ENCODE measurements at regions not wholly inside any gene's neighbourhood (a gene's known extent, or its start where the extent isn't known, plus 50 kb on each side); places are given as distances from the start of the nearest gene placed in this dataset.
"Not testable (repeated sequence)": the region's sequence is repeated elsewhere in the genome, so short reads cannot be mapped to it uniquely, and the experiment has no call there.

DNA sequence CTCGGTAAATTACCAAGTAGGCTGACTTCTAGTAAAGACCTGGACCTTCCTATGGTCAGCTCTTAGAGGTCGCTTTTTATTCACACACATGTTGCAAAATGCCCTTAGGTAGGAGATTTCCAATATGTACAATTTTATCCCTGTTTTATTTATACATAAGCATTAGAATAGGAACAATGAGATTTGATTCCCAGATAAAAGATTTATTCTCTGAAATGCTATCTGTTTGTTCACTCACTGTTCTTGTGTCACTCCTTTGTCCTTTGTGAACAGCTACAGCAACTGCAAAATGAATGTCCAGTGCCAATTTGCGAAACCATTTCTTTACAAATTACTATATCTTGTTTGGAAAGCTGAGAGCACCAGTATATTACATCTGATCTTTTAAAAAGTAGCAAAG lies 991.5 kb upstream of the TYRP1 start:
- TF ChIP-seq, protein P1, sequence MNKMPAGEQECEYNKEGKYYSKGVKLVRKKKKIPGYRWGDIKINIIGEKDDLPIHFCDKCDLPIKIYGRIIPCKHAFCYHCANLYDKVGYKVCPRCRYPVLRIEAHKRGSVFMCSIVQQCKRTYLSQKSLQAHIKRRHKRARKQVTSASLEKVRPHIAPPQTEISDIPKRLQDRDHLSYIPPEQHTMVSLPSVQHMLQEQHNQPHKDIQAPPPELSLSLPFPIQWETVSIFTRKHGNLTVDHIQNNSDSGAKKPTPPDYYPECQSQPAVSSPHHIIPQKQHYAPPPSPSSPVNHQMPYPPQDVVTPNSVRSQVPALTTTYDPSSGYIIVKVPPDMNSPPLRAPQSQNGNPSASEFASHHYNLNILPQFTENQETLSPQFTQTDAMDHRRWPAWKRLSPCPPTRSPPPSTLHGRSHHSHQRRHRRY (tag by site-specific recombination; IDR thresholded peaks at IDR 0.05), result no peak
- TF ChIP-seq ZNF585B (tag by site-specific recombination; IDR thresholded peaks at IDR 0.05), result no peak
- TF ChIP-seq, protein P2, sequence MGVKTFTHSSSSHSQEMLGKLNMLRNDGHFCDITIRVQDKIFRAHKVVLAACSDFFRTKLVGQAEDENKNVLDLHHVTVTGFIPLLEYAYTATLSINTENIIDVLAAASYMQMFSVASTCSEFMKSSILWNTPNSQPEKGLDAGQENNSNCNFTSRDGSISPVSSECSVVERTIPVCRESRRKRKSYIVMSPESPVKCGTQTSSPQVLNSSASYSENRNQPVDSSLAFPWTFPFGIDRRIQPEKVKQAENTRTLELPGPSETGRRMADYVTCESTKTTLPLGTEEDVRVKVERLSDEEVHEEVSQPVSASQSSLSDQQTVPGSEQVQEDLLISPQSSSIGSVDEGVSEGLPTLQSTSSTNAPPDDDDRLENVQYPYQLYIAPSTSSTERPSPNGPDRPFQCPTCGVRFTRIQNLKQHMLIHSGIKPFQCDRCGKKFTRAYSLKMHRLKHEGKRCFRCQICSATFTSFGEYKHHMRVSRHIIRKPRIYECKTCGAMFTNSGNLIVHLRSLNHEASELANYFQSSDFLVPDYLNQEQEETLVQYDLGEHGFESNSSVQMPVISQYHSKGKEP (tag by site-specific recombination; IDR thresholded peaks at IDR 0.05), result no peak
- no peak for TF ChIP-seq GLI2 (tag by site-specific recombination; IDR thresholded peaks at IDR 0.05; ENCODE audit: borderline replicate concordance, low read depth)
- TF ChIP-seq ZNF76 (tag by site-specific recombination; IDR thresholded peaks at IDR 0.05; ENCODE audit: borderline replicate concordance, low read depth), result no peak
- TF ChIP-seq, protein P3, sequence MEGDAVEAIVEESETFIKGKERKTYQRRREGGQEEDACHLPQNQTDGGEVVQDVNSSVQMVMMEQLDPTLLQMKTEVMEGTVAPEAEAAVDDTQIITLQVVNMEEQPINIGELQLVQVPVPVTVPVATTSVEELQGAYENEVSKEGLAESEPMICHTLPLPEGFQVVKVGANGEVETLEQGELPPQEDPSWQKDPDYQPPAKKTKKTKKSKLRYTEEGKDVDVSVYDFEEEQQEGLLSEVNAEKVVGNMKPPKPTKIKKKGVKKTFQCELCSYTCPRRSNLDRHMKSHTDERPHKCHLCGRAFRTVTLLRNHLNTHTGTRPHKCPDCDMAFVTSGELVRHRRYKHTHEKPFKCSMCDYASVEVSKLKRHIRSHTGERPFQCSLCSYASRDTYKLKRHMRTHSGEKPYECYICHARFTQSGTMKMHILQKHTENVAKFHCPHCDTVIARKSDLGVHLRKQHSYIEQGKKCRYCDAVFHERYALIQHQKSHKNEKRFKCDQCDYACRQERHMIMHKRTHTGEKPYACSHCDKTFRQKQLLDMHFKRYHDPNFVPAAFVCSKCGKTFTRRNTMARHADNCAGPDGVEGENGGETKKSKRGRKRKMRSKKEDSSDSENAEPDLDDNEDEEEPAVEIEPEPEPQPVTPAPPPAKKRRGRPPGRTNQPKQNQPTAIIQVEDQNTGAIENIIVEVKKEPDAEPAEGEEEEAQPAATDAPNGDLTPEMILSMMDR (tag by site-specific recombination; IDR thresholded peaks at IDR 0.05), result no peak
- no peak for TF ChIP-seq ZNF548 (tag by site-specific recombination; IDR thresholded peaks at IDR 0.05)
- TF ChIP-seq ZNF37A (tag by site-specific recombination; IDR thresholded peaks at IDR 0.05), result no peak
- TF ChIP-seq ZNF623 (tag by site-specific recombination; IDR thresholded peaks at IDR 0.05), result no peak
- TF ChIP-seq ZNF274 (IDR thresholded peaks at IDR 0.05; ENCODE audit: low read length), result no peak
- no peak for TF ChIP-seq ZNF274 (tag by site-specific recombination; IDR thresholded peaks at IDR 0.05; ENCODE audit: borderline replicate concordance)
- TF ChIP-seq ZNF776 (tag by site-specific recombination; IDR thresholded peaks at IDR 0.05; ENCODE audit: borderline replicate concordance), result no peak
- TF ChIP-seq ZNF555 (tag by site-specific recombination; conservative IDR thresholded peaks at IDR 0.05), result no peak
- no peak for TF ChIP-seq ZNF16 (tag by site-specific recombination; IDR thresholded peaks at IDR 0.05; ENCODE audit: low read depth)
- no peak for TF ChIP-seq ZNF549 (tag by site-specific recombination; IDR thresholded peaks at IDR 0.05)
- TF ChIP-seq, protein P4, sequence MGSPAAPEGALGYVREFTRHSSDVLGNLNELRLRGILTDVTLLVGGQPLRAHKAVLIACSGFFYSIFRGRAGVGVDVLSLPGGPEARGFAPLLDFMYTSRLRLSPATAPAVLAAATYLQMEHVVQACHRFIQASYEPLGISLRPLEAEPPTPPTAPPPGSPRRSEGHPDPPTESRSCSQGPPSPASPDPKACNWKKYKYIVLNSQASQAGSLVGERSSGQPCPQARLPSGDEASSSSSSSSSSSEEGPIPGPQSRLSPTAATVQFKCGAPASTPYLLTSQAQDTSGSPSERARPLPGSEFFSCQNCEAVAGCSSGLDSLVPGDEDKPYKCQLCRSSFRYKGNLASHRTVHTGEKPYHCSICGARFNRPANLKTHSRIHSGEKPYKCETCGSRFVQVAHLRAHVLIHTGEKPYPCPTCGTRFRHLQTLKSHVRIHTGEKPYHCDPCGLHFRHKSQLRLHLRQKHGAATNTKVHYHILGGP (tag by site-specific recombination; IDR thresholded peaks at IDR 0.05), result no peak
- no peak for TF ChIP-seq ZFP3 (tag by site-specific recombination; IDR thresholded peaks at IDR 0.05; ENCODE audit: low read depth)
- TF ChIP-seq ZNF621 (tag by site-specific recombination; IDR thresholded peaks at IDR 0.05), result no peak
- no peak for TF ChIP-seq TRIM28 (IDR thresholded peaks at IDR 0.05; ENCODE audit: borderline replicate concordance, low read length)
- TF ChIP-seq ZNF138 (tag by site-specific recombination; IDR thresholded peaks at IDR 0.05; ENCODE audit: borderline replicate concordance), result no peak
- CTCF ChIA-PET, result interaction anchor here (0.7 kb wide), 1 partner anchor 948 kb away, joined by 5 read pairs; no protein-coding TSS in a partner anchor

DNA sequence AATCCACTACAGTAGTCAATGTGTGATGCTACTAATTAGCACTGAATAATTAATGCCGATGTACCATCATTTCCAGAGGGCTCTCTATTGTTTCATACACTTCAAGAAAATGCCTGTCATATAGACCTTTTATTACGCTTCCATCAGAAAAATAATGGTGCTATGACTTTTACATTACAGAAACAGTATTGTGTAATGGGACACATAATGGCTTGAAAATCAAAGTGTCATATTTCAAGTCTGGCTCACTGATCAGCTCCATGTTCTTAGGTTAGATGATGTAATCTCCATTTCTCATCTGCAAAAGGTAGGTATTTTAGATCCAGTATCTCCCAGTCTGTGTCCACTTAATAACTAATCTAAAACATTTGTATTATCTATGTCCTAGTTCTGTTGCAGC lies 990.6 kb upstream of the TYRP1 start:
- Histone ChIP-seq H3K9me3 (ENCODE audit: control insufficient read depth, insufficient read depth, low read depth, low read length) (no peaks in the 10 kb centered on the region), H3K36me3 (ENCODE audit: control insufficient read depth in 2 of 2, insufficient read depth in 1 of 2, low read length in 2 of 2) (no peaks in the 10 kb centered on the region), H3K4me3 (ENCODE audit: low read depth, low read length) (no peak overlapping the region), H3K4me1 (ENCODE audit: control insufficient read depth, insufficient read depth, low read length) (no peaks in the 10 kb centered on the region), H3K27ac (ENCODE audit: extremely low read depth, low read depth, low read length) (no peak overlapping the region)
- CTCF ChIA-PET, result interaction anchor here (0.7 kb wide), 1 partner anchor 947 kb away, joined by 5 read pairs; no protein-coding TSS in a partner anchor
- no peak for TF ChIP-seq ZNF664 (tag by site-specific recombination; IDR thresholded peaks at IDR 0.05)
- TF ChIP-seq ZNF16 (tag by site-specific recombination; IDR thresholded peaks at IDR 0.05; ENCODE audit: low read depth), result no peak
- POLR2A ChIA-PET, result no interaction called here

More for the DNA sequence above, 991.5 kb upstream of the TYRP1 start:
- H3K4me3 ChIP-seq (ENCODE audit: low read depth, low read length), result no peak overlapping the region
- POLR2A ChIA-PET, result no interaction called here
- H3K4me1 ChIP-seq (ENCODE audit: control insufficient read depth, insufficient read depth, low read length), result no peaks in the 10 kb centered on the region
- H3K27ac ChIP-seq (ENCODE audit: extremely low read depth, low read depth, low read length), result no peak overlapping the region
- no peaks in the 10 kb centered on the region for H3K9me3 ChIP-seq (ENCODE audit: control insufficient read depth, insufficient read depth, low read depth, low read length)
- H3K36me3 ChIP-seq (ENCODE audit: control insufficient read depth in 2 of 2, insufficient read depth in 1 of 2, low read length in 2 of 2), result no peaks in the 10 kb centered on the region

DNA sequence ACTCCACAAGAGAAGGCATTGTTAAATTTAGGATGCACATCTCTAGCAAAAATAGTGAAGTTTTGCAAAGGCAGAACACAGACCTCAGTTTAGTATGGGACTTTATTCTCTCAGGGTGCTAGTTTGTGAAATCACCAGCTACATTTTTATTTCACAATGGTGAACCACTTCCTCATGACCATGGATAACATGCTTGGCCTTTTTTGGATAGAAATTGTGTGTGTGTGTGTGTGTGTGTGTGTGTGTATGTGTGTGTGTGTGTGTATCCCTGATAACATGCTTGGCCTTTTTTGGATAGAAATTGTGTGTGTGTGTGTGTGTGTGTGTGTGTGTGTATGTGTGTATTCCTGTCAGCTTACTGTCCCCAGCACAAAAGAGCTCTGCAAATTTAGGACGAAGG lies 989.0 kb upstream of the TYRP1 start:
- CTCF ChIA-PET; H3K36me3 ChIP-seq (ENCODE audit: control insufficient read depth in 2 of 2, insufficient read depth in 1 of 2, low read length in 2 of 2); H3K4me1 ChIP-seq (ENCODE audit: control insufficient read depth, insufficient read depth, low read length); H3K4me3 ChIP-seq (ENCODE audit: low read depth, low read length); H3K9me3 ChIP-seq (ENCODE audit: control insufficient read depth, insufficient read depth, low read depth, low read length); H3K27ac ChIP-seq (ENCODE audit: extremely low read depth, low read depth, low read length); POLR2A ChIA-PET: not testable (repeated sequence)

All from HEK293 (cell line).